Posterior vena cava (tissue), 2 donors: ENCODE measurements at regions not wholly inside any gene's neighbourhood (a gene's known extent, or its start where the extent isn't known, plus 50 kb on each side); places are given as distances from the start of the nearest gene placed in this dataset.

ENCODE experiments used
- DNase-seq: peaks from one replicate; pipeline ENCODE4 v3.0.0-alpha.2; 2020; ENCODE audit warnings: low spot score
- intact Hi-C, 2 donors: fragments of 100-400 bp; cut with DNase I; formaldehyde crosslinking; loops; one replicate each; pipeline versions ENCODE4 v1.14.1 to v1.14.2; 2022 to 2023
- donor health status: DM: yes; HTN: yes; CAD: no.
- donor health status: DM: yes; HTN: yes; CAD: no.

DNA sequence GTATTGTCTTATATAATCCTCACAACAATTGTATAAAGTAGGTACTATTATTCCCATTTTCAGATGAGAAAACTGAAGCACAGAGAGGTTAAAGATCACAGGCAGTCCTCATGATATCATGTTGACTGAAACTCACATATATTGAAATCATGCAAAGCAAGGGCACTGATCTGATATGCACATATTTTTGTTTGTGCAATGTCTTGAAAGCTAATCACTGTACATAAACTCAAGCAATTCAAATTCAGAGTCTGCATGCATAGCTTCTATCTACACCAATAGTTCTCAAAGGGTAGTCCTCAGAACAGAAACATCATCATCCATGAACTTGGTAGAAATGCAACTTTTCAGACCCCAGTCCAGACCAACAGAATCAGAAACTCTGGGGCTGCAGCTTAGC lies 119.2 kb upstream of the STT3B start:
- intact Hi-C loops: no loop called here
- no peak for DNase-seq

DNA sequence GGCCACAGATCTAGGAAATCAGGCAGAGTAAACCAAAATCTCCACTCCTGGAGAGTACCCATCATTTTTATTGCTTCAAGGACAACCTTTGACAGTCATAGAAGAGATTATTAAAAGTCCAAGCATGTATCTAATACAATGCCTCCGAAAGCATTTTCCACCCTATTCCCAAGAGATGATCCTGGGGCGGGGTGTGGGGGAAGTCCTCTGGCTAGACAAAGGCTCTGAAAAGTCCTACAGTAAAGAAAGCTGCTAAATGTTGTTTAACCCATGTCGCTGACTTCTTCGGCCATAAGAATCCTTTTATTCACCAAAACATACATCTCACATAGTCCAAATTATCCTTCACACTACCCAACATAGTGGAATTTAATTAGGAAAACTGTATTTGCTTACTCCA lies 115.7 kb upstream of the STT3B start:
- no peak for DNase-seq
- intact Hi-C loops: no loop called here

- no peak for DNase-seq
- intact Hi-C loops: no loop called here
Measured at GRCh38 chr3:31417486-31417885, 115.2 kb upstream of the STT3B start.

DNA sequence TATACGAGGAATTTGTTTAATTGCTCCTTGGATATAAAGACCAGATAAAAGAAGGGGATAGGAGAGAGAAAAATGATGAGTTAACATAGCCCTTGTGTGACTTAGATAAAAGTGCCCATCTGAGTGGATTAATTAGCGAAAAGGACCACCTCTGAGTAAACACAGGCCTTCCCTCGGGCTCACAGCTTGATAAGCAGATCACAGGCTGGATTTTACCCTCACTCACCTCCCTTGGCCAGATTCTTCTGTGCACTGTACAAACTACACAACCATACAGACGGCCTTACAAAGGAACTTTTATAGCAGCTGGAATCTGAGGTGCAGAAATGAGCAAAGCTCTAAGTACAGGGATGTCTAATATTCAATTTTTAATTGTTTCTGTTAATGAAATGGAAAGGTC lies 112.4 kb upstream of the STT3B start:
- no peak for DNase-seq
- intact Hi-C loops: no loop called here

GRCh38 chr3:31421314-31422048 lies 111.2 kb upstream of the STT3B start:
- intact Hi-C loops: no loop called here
- no peak for DNase-seq

- intact Hi-C loops: no loop called here
- DNase-seq: no peak
Measured at GRCh38 chr3:31422237-31422636, 110.5 kb upstream of the STT3B start.

- DNase-seq: no peak
- intact Hi-C loops: no loop called here
Measured at GRCh38 chr3:31423482-31423881, 109.2 kb upstream of the STT3B start.

- intact Hi-C loops: loop anchor here in 1 of 2 donors (5.0 kb wide), 1 partner anchor 1713 kb away; no protein-coding TSS in a partner anchor
- DNase-seq: no peak
Measured at GRCh38 chr3:31425401-31425800, 107.3 kb upstream of the STT3B start.

DNA sequence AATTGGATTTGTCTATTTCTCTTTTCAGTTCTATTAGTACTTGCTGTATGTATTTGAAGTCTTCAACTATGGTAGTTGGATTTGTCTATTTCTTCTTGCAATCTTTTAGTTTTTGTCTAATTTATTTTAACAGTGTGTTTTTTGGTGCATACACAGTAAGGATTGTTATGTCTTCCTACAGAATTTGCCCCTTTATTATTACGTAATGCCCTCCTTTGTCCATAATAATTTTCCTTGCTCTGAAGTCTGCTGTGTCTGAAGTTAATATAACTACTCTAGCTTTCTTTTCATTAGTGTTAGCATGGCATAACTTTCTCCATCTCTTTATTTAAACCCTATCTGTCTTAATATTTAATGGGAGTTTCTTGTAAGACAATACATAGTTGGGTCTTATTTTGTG lies 105.1 kb upstream of the STT3B start:
- intact Hi-C loops: loop anchor here in 1 of 2 donors (5.0 kb wide), 1 partner anchor 1715 kb away; no protein-coding TSS in a partner anchor
- DNase-seq: no peak

GRCh38 chr3:31431321-31431720 lies 101.4 kb upstream of the STT3B start:
- intact Hi-C loops: no loop called here
- no peak for DNase-seq

DNA sequence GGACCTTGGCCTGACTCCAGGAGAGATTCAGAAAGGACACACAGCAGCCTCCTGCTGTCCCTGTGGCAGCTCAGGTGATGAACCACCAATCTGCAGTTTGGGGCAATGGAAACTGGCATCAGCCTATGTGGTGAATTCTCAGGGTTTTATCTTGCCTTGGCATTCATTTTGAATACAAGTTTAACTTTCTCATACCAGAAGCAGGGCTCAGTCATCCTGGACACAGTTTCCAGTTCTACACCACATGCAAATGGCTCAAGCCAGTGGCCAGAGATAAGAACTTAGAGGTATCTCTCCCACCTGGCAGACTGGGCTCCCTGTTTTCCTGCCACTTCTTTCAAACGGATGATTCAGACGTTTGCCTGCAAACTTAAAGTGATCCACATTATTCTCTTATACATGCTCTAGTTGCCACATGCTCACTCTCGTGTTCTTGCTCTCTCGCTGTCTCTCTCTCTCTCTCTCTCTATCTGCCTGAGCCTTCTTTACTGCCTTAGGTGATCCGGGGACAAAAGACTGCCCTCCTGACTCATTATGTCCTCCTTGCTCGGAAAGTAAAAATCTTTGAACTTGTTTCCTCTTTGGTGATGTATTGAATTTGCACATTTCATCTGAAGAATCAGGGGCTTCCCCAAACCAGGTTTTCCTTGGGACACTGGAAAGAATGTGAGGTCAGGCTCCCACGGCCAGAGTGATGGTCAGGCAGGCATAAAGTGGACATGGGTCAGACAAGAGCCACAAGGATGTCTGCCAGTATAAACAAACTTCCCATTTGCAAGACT lies 99.6 kb upstream of the STT3B start:
- intact Hi-C loops: no loop called here
- DNase-seq: no peak

DNA sequence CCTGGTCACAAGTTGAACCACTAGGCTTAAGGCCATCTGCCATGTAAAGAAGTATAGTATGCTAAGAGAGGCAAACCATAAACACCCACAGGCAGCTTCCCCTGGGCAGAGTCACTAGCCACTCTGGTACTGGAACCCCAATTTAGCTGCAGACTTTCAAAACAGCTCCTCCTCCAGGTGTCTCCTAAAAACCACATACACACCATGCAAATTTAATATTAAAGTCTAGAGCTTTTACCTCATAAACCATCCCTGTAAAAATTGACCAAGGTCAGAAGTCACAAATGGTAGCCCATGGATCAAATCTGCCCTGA lies 99.1 kb upstream of the STT3B start:
- DNase-seq: no peak
- intact Hi-C loops: no loop called here

DNA sequence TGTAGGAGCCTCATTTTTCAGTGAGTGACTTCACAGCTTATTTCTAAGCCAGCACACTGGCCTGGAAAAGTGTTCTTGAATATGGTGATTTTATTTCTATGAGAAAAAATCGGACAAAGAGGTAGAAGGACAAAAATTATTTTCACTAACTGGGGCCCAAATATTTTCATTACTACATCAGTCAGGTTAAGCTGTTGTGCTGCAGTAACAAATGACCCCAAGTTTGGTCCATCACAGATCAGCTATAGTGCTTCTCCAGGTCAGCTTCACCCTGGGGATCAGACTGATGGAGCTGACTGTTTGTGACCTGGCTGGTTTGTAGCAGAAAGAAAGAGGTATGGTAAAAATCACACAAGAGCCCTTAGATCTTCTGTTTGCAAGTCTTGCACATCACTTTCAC lies 97.9 kb upstream of the STT3B start:
- intact Hi-C loops: no loop called here
- no peak for DNase-seq

- intact Hi-C loops: no loop called here
Measured at GRCh38 chr3:31436830-31437229, 95.9 kb upstream of the STT3B start.

GRCh38 chr3:31438742-31439141 lies 94.0 kb upstream of the STT3B start:
- intact Hi-C loops: no loop called here
- no peak for DNase-seq

More at GRCh38 chr3:31436830-31437229, 95.9 kb upstream of the STT3B start:
- DNase-seq: no peak

DNA sequence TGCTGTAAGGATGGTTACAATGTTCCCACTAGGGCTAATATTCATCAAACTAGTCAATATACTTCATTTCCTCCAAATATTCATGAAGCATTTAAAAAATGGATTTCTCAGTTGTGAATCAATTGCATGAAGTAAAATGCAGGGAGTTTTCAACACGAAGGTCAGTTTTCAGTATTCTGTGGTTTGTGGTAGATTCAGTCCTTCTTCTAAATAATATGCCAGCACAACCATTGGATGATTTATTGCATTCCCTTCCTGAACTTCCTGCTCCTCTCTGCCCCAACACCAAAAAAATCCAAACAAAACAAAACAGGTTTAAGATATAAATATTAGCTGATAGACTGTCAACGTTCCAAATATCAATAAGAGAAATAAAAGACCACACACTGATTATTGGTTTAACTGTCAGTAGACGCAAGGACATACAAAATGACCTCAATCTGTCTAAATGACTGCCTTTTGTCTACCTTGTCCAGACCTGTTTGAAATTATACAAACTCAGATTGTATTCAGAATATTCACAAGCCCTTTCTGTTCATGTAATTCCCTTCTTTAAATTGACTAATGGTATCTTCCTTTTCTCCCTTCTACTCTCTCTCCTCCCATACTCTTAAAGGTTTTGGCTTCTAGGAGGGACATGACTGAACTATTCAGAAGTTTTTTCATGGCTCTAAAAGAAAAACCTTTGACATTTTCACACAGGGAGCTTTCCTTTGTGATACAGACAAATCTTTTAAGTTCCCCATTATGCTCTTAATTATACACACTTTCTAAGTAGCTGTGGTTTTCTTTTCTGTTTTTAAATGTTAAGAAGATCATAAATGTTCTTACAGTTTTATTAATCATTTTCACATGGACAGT lies 92.6 kb upstream of the STT3B start:
- no peak for DNase-seq
- intact Hi-C loops: no loop called here

- DNase-seq: no peak
- intact Hi-C loops: no loop called here
Measured at GRCh38 chr3:31440878-31441277, 91.8 kb upstream of the STT3B start.

DNA sequence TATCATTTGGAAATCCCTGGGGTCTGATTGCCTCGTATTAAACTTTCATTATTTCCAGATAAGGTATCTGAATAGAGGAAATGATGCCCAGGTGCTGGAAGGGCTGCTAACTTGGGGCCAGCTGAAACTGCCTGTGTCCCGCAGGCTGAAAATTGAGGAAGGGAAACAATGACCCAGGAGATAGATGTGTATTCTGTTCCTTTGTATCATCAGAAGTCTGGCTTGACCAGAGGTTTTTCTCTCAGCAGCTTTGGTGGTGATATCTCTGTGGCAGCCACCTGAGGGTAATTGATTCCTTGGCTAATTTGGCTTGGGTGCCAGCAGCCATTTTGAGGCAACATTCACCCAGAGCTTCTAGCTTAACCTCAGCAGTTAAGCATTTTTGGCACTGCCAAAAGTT lies 90.0 kb upstream of the STT3B start:
- no peak for DNase-seq
- intact Hi-C loops: no loop called here

- no peak for DNase-seq
Measured at GRCh38 chr3:31444220-31445142, 88.2 kb upstream of the STT3B start.

More at GRCh38 chr3:31444220-31445142, 88.2 kb upstream of the STT3B start:
- intact Hi-C loops: no loop called here
